ENCODE measurements at regions not wholly inside any gene's neighbourhood (a gene's known extent, or its start where the extent isn't known, plus 50 kb on each side); places are given as distances from the start of the nearest gene placed in this dataset.

GRCh38 chr6:140051521-140052512 is 677.4 kb upstream of the CITED2 start:
- Histone ChIP-seq H3K4me3 (no peak overlapping the region), H3K27ac (no peak overlapping the region)
- TF ChIP-seq, protein P1, sequence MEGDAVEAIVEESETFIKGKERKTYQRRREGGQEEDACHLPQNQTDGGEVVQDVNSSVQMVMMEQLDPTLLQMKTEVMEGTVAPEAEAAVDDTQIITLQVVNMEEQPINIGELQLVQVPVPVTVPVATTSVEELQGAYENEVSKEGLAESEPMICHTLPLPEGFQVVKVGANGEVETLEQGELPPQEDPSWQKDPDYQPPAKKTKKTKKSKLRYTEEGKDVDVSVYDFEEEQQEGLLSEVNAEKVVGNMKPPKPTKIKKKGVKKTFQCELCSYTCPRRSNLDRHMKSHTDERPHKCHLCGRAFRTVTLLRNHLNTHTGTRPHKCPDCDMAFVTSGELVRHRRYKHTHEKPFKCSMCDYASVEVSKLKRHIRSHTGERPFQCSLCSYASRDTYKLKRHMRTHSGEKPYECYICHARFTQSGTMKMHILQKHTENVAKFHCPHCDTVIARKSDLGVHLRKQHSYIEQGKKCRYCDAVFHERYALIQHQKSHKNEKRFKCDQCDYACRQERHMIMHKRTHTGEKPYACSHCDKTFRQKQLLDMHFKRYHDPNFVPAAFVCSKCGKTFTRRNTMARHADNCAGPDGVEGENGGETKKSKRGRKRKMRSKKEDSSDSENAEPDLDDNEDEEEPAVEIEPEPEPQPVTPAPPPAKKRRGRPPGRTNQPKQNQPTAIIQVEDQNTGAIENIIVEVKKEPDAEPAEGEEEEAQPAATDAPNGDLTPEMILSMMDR (IDR thresholded peaks at IDR 0.05), result no peak
- no peak for DNase-seq (ENCODE audit: low spot score)

DNA sequence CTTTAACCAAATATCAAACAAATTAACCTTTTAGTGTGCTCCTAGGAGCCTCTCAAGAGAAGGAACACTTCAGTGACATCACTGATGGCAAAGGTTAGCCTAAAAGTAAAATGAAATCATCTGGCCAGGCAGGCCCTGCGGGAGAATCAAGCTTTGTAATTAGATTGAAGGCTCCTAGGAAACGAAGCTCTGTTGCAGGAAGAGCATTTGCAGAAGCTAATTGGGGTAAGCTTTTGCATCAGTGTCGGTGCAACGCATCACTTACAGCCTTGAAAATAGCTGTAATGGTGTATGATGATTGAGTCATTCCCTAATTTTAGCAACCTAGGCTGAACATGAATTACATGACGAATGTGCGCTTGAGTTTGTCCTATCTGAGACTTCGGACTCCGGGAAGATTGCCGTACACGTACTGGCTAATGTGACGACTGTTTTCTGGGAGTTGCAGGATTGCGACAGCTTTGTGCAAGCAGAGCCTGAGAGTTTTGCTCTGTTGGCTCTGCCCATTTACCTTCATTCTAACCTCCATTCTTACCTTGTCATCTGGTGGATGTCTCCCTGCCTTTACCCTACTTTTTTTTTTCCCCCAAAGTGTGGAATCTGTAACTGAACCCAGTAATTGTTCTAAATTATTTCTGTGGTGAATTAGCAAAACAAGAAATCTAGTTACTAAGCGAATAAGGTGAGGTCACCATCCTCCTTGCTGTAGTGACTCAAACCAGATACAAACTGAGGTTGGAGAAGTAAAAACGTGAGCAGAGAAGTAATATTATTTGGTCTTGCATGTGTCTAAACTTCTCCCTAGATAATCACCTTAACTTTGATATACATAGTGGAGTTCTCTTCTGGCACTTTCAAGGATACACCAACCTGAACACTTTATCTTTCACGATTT is 675.9 kb upstream of the CITED2 start:
- H3K27ac ChIP-seq, result no peak overlapping the region
- TF ChIP-seq, protein P1 (IDR thresholded peaks at IDR 0.05), result no peak
- no peak for DNase-seq (ENCODE audit: low spot score)
- H3K4me3 ChIP-seq, result no peak overlapping the region

GRCh38 chr6:140049251-140049650 is 674.8 kb upstream of the CITED2 start:
- TF ChIP-seq, protein P1 (IDR thresholded peaks at IDR 0.05), result no peak
- Histone ChIP-seq H3K4me3 (no peak overlapping the region), H3K27ac (no peak overlapping the region)
- no peak for DNase-seq (ENCODE audit: low spot score)

DNA sequence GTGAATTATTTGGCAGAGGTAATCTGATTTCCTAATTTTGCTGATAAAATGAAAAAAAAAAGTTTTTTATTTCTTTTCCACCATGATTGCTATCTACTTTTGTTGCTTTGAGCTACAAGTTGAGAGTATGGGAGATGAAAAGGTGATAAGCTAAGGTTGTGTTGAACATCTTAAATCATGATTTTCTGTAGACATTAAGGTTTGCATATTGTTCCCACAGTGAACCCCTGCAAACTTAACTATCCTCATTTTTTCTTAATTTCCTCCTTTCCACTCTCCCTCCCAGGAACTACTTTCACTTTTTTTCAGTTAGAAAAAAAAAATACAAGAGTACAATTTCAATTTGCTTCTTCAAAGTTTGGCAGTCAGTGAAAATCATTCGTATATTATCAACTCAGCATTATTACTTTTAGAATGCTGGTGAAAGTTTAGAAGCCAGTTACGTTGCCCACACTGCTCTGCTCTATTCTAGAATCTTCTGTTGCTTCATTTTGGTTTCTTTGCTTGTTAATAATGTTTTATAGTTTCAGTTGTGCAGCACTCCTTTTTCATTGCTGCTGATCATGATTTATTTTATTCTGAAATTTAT is 673.8 kb upstream of the CITED2 start:
- H3K27ac ChIP-seq, result no peak overlapping the region
- TF ChIP-seq, protein P1 (IDR thresholded peaks at IDR 0.05), result no peak
- DNase-seq (ENCODE audit: low spot score), result no peak
- H3K4me3 ChIP-seq, result no peak overlapping the region

- H3K27ac ChIP-seq, result no peak overlapping the region
Measured at GRCh38 chr6:140047321-140047720, 672.9 kb upstream of the CITED2 start.

GRCh38 chr6:140046016-140046632 is 671.7 kb upstream of the CITED2 start:
- Histone ChIP-seq H3K4me3 (no peak overlapping the region), H3K27ac (no peak overlapping the region)
- DNase-seq (ENCODE audit: low spot score), result no peak
- TF ChIP-seq, protein P1 (IDR thresholded peaks at IDR 0.05), result no peak

More at GRCh38 chr6:140047321-140047720, 672.9 kb upstream of the CITED2 start:
- no peak for DNase-seq (ENCODE audit: low spot score)
- H3K4me3 ChIP-seq, result no peak overlapping the region
- TF ChIP-seq, protein P1 (IDR thresholded peaks at IDR 0.05), result no peak

Measured in coronary artery (tissue), 2 donors.